ENCODE measurements at regions not wholly inside any gene's neighbourhood (a gene's known extent, or its start where the extent isn't known, plus 50 kb on each side); places are given as distances from the start of the nearest gene placed in this dataset.

- no peak for TF ChIP-seq CTCF (conservative IDR thresholded peaks at IDR 0.05 in 1 of 2, IDR thresholded peaks at IDR 0.05 in 1 of 2; ENCODE audit: extremely low read depth in 1 of 2, insufficient read depth in 1 of 2, low read depth in 1 of 2, low read length in 2 of 2)
- TF ChIP-seq EZH2 (IDR thresholded peaks at IDR 0.05; ENCODE audit: borderline replicate concordance, low read length), result no peak
These were observed 109.0 kb upstream of the KCTD3 start for GRCh38 chr1:215458104-215458503.
